ENCODE measurements at regions not wholly inside any gene's neighbourhood (a gene's known extent, or its start where the extent isn't known, plus 50 kb on each side); places are given as distances from the start of the nearest gene placed in this dataset.

DNA sequence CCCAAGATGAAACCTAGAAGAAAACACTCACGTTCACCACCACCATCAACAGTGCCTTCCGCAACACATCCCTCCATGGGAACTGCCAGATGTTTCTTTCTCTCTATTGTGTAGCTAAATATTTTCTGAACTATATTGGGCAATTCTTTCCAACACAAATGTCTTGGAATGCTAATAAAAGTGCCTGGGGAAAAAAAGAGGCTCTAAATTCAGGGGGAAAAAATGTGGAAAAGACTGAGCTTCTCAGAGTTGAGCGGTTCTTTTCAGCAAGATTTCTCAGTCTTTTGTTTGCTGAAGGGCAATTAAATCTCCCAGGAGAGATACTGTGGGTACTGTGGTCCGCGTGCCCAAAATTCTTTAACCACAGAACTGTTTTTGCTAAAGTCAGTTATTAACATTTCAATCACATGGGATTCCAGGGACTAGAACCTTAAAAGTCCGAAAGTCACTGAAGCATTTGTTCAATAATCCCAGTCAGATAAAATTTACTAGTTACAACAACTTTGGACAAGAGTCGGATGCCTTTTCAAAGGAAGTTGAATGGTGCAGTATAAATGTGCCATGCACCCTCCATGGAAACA is 51.9 kb upstream of the DHRSX start:
- no peaks in the 10 kb centered on the region for H3K9me2 ChIP-seq (replicated peaks; ENCODE audit: control insufficient read depth, low read length)
- H3K27ac ChIP-seq (ENCODE audit: low read depth, low read length), result no peak overlapping the region
- TF ChIP-seq EZH2phosphoT487 (IDR thresholded peaks at IDR 0.05; ENCODE audit: borderline replicate concordance, low read length), result no peak
- TF ChIP-seq, protein P1, sequence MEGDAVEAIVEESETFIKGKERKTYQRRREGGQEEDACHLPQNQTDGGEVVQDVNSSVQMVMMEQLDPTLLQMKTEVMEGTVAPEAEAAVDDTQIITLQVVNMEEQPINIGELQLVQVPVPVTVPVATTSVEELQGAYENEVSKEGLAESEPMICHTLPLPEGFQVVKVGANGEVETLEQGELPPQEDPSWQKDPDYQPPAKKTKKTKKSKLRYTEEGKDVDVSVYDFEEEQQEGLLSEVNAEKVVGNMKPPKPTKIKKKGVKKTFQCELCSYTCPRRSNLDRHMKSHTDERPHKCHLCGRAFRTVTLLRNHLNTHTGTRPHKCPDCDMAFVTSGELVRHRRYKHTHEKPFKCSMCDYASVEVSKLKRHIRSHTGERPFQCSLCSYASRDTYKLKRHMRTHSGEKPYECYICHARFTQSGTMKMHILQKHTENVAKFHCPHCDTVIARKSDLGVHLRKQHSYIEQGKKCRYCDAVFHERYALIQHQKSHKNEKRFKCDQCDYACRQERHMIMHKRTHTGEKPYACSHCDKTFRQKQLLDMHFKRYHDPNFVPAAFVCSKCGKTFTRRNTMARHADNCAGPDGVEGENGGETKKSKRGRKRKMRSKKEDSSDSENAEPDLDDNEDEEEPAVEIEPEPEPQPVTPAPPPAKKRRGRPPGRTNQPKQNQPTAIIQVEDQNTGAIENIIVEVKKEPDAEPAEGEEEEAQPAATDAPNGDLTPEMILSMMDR (IDR thresholded peaks at IDR 0.05; ENCODE audit: low read depth, low read length, poor library complexity, severe bottlenecking), result no peak
- H4K20me1 ChIP-seq (ENCODE audit: control insufficient read depth, insufficient read depth, low read depth, low read length), result no peaks in the 10 kb centered on the region
- H3K9me3 ChIP-seq (ENCODE audit: control insufficient read depth, insufficient read depth, low read length), result no peaks in the 10 kb centered on the region
- H3F3A ChIP-seq (ENCODE audit: control insufficient read depth, insufficient read depth), result no peaks in the 10 kb centered on the region
- no peak overlapping the region for H3K4me2 ChIP-seq (ENCODE audit: low read length)
- no peaks in the 10 kb centered on the region for H3K4me1 ChIP-seq (ENCODE audit: control insufficient read depth, low read length)
- no peaks in the 10 kb centered on the region for H3K36me3 ChIP-seq (ENCODE audit: control insufficient read depth, low read length)
- peaks cover 10% of the 10 kb centered on the region; the same call in 1 of the 2 replicates for H3K27me3 ChIP-seq (ENCODE audit: control insufficient read depth, low read length)
- no peaks in the 10 kb centered on the region for H3K79me2 ChIP-seq (ENCODE audit: control insufficient read depth, low read length)
- no peak overlapping the region for H3K4me3 ChIP-seq (ENCODE audit: low read length)

DNA sequence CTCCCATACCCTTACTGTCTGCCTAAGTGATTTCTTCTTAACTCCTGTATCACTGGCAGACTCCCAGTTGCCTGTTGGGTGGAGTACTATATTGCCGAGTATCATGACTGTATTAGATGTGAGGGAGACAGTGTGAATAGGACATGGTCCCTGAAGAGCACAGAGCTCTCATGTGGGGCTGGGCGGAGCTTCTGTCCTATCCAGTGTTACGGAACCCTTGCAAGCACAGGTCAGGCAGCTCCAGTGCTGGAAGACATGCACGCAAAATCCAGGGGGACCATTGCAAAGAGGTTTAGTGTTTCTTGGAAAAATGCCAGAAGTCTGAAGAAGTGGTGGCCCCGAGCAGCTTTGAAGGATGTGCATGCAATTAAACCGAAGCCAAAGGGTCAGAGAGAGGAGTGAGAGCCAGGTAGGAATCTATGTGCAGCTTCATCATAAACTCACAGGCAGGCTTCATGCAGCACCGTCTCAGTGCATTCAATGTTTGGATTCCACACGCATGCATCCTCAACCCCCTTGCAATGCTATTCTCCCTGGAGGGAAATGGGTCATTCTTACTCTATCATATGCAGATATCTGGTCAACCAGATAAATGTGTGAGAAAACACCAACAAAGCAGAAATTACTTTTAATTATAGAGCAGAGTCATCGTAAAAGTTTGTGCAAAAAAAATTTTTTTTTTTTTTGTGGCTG is 49.7 kb upstream of the DHRSX start:
- Histone ChIP-seq H3K36me3 (ENCODE audit: control insufficient read depth, low read length) (no peaks in the 10 kb centered on the region), H3K27me3 (ENCODE audit: control insufficient read depth, low read length) (peaks cover 10% of the 10 kb centered on the region; the same call in 1 of the 2 replicates), H3K9me2 (replicated peaks; ENCODE audit: control insufficient read depth, low read length) (no peaks in the 10 kb centered on the region), H3K79me2 (ENCODE audit: control insufficient read depth, low read length) (no peaks in the 10 kb centered on the region), H3K4me2 (ENCODE audit: low read length) (no peak overlapping the region), H4K20me1 (ENCODE audit: control insufficient read depth, insufficient read depth, low read depth, low read length) (no peaks in the 10 kb centered on the region), H3K4me3 (ENCODE audit: low read length) (no peak overlapping the region), H3K9me3 (ENCODE audit: control insufficient read depth, insufficient read depth, low read length) (no peaks in the 10 kb centered on the region), H3F3A (ENCODE audit: control insufficient read depth, insufficient read depth) (no peaks in the 10 kb centered on the region), H3K4me1 (ENCODE audit: control insufficient read depth, low read length) (no peaks in the 10 kb centered on the region), H3K27ac (ENCODE audit: low read depth, low read length) (no peak overlapping the region)
- TF ChIP-seq, protein P1 (IDR thresholded peaks at IDR 0.05; ENCODE audit: low read depth, low read length, poor library complexity, severe bottlenecking), result no peak
- TF ChIP-seq EZH2phosphoT487 (IDR thresholded peaks at IDR 0.05; ENCODE audit: borderline replicate concordance, low read length), result no peak

Data from DOHH2 (cell line).